Lower leg skin (tissue), 4 donors: ENCODE measurements at regions not wholly inside any gene's neighbourhood (a gene's known extent, or its start where the extent isn't known, plus 50 kb on each side); places are given as distances from the start of the nearest gene placed in this dataset.

ENCODE experiments used
- DNase-seq, 2 donors: peaks; one replicate each; pipeline ENCODE4 v3.0.0-alpha.2; 2019; ENCODE audit warnings: low spot score in 2 of 2
- H3K4me3 ChIP-seq: fragments of 200-600 bp; sonication (generic); 2 replicates; pipeline ENCODE4 v1.5.1; 2017; ENCODE audit warnings: mild to moderate bottlenecking, low read depth; ENCODE audit not compliant: poor library complexity, severe bottlenecking
- CTCF ChIP-seq, 3 donors: fragments of 450-650 bp; IDR thresholded peaks; one replicate each; pipeline ENCODE4 v1.5.1; 2016; ENCODE audit warnings: antibody characterized with exemption in 3 of 3, mild to moderate bottlenecking in 3 of 3, moderate library complexity in 2 of 3
- POLR2A ChIP-seq, 2 donors: fragments of 450-650 bp; IDR thresholded peaks; one replicate each; pipeline ENCODE4 v1.6.1; 2016 to 2017; ENCODE audit warnings: antibody characterized with exemption in 2 of 2, mild to moderate bottlenecking in 1 of 2, moderate library complexity in 1 of 2
- WGBS, 2 donors: methylation state at CpG; one replicate each; pipeline ENCODE4 v1.1.5; 2018; 5-methylcytosine and 5-hydroxymethylcytosine counted together
- intact Hi-C: fragments of 100-400 bp; cut with DNase I; formaldehyde crosslinking; loops from one replicate; pipeline ENCODE4 v1.15.0; 2023; ENCODE audit warnings: low total_unique reads

- no peak overlapping the region for H3K4me3 ChIP-seq
- no peak for DNase-seq
- no peak for TF ChIP-seq POLR2A (IDR thresholded peaks at IDR 0.05)
- no peak for TF ChIP-seq CTCF (IDR thresholded peaks at IDR 0.05)
- intact Hi-C loops: no loop called here
- WGBS, 2 donors: 35 to 45% methylated on average over 6 to 7 of the region's 7 CpGs
Measured at GRCh38 chr12:124397399-124397679, 102.4 kb downstream of the RFLNA start.

- TF ChIP-seq POLR2A (IDR thresholded peaks at IDR 0.05): no peak
- no peak for TF ChIP-seq CTCF (IDR thresholded peaks at IDR 0.05)
- H3K4me3 ChIP-seq: no peak overlapping the region
- WGBS, 2 donors: 65 to 74% methylated on average over 22 to 30 of the region's 35 CpGs
- intact Hi-C loops: no loop called here
- DNase-seq: peak in 1 of 2 donors; percentile 93
Measured at GRCh38 chr12:124396544-124397398, 101.9 kb downstream of the RFLNA start.

GRCh38 chr12:124395986-124396385, 101.1 kb downstream of the RFLNA start:
- intact Hi-C loops: no loop called here
- no peak overlapping the region for H3K4me3 ChIP-seq
- no peak for DNase-seq
- WGBS, 2 donors: 54 to 61% methylated on average over 7 of the region's 7 CpGs
- no peak for TF ChIP-seq POLR2A (IDR thresholded peaks at IDR 0.05)
- no peak for TF ChIP-seq CTCF (IDR thresholded peaks at IDR 0.05)

GRCh38 chr12:124395284-124395752, 100.4 kb downstream of the RFLNA start:
- DNase-seq: no peak
- H3K4me3 ChIP-seq: no peak overlapping the region
- WGBS, 2 donors: 71 to 74% methylated on average over 21 of the region's 21 CpGs
- intact Hi-C loops: no loop called here
- TF ChIP-seq CTCF (IDR thresholded peaks at IDR 0.05) (no peak), POLR2A (IDR thresholded peaks at IDR 0.05) (no peak)

GRCh38 chr12:124394462-124395128, 99.7 kb downstream of the RFLNA start:
- TF ChIP-seq CTCF (IDR thresholded peaks at IDR 0.05) (no peak), POLR2A (IDR thresholded peaks at IDR 0.05) (no peak)
- WGBS, 2 donors: 56 to 65% methylated on average over 6 of the region's 6 CpGs
- DNase-seq: no peak
- H3K4me3 ChIP-seq: no peak overlapping the region
- intact Hi-C loops: no loop called here
